GM12878 (cell line): ENCODE measurements at regions not wholly inside any gene's neighbourhood (a gene's known extent, or its start where the extent isn't known, plus 50 kb on each side); places are given as distances from the start of the nearest gene placed in this dataset.

Experiments used
- ATAC-seq: fragments of 200-7000 bp; cut with Tn5 transposase; 3 replicates; pipeline ENCODE4 v1.9.1; 2020; ENCODE audit warnings: mild to moderate bottlenecking, moderate library complexity
- BruUV-seq: library from RNA; stranded (reverse); fragments of 400-500 nt; replicated peaks from 2 replicates; lab custom pipeline; 2021; lab: Mats Ljungman, UMichigan
- CTCF ChIA-PET: fragments of 300-600 bp; sonication (Branson Sonifier 250); formaldehyde crosslinking; extraction: SDS; loops from one replicate; lab custom pipeline; 2021; ENCODE audit warnings: inconsistent platforms; lab: Yijun Ruan, JAX
- POLR2A ChIA-PET: fragments of 350-600 bp; formaldehyde crosslinking; extraction: SDS; loops from one replicate; lab custom pipeline; 2021; ENCODE audit warnings: inconsistent platforms; lab: Charles Lee
- RAD21 ChIA-PET: fragments of 300-600 bp; sonication (Branson Sonifier 250); formaldehyde crosslinking; loops from one replicate; lab custom pipeline; 2023; ENCODE audit warnings: antibody characterized with exemption; ENCODE audit not compliant: unreplicated experiment; lab: Charles Lee
- SMC1A ChIA-PET: fragments of 300-600 bp; sonication (Branson Sonifier 250); formaldehyde crosslinking; loops from one replicate; lab custom pipeline; 2023; ENCODE audit not compliant: unreplicated experiment, uncharacterized antibody; lab: Charles Lee
- DNase-seq: peaks from one replicate; pipeline ENCODE4 v3.0.0-alpha.2; 2011; ENCODE audit warnings: low read depth, low spot score
- FAIRE-seq: peaks from 3 replicates; lab custom pipeline; 2011; peaks lifted over from hg19 to GRCh38; lab: Jason Lieb, UNC
- H2AFZ ChIP-seq: 2 replicates; pipeline ENCODE4 v1.6.0; 2011; ENCODE audit warnings: low read depth, low read length, control low read depth; ENCODE audit not compliant: control insufficient read depth
- H3K27ac ChIP-seq: 2 replicates; pipeline ENCODE4 v1.5.1; 2011; ENCODE audit warnings: control low read depth; ENCODE audit not compliant: control insufficient read depth, insufficient read depth
- H3K27me3 ChIP-seq, 2 experiments: replicated peaks in 1 of 2; 2 replicates each; pipeline versions ENCODE4 v1.6.0 to v1.6.1; 2011; ENCODE audit warnings: low read length in 1 of 2; ENCODE audit not compliant: control insufficient read depth in 2 of 2, insufficient read depth in 2 of 2
- H3K36me3 ChIP-seq, 2 experiments: 2 replicates each; pipeline ENCODE4 v1.5.1; 2011; ENCODE audit warnings: low read length in 1 of 2; ENCODE audit not compliant: control insufficient read depth in 2 of 2, insufficient read depth in 2 of 2
- H3K4me1 ChIP-seq: 2 replicates; pipeline ENCODE4 v1.6.1; 2011; ENCODE audit warnings: mild to moderate bottlenecking, low read length, moderate library complexity, mixed read lengths; ENCODE audit not compliant: control insufficient read depth, insufficient read depth
- H3K4me2 ChIP-seq: 2 replicates; pipeline ENCODE4 v1.6.0; 2011; ENCODE audit warnings: control low read depth; ENCODE audit not compliant: control insufficient read depth, insufficient read depth
- H3K4me3 ChIP-seq: fragments of 200-600 bp; sonication (generic); 2 replicates; pipeline ENCODE4 v1.5.1; 2016
- H3K79me2 ChIP-seq: 2 replicates; pipeline ENCODE4 v1.6.0; 2011; ENCODE audit warnings: low read length; ENCODE audit not compliant: control insufficient read depth, insufficient read depth
- H3K9ac ChIP-seq: 2 replicates; pipeline ENCODE4 v1.8.0; 2011; ENCODE audit warnings: low read length, control low read depth, mixed read lengths; ENCODE audit not compliant: control insufficient read depth, insufficient read depth
- H3K9me3 ChIP-seq: replicated peaks from 3 replicates; pipeline ENCODE4 v1.5.1; 2011; ENCODE audit warnings: mild to moderate bottlenecking, low read length; ENCODE audit not compliant: control insufficient read depth, insufficient read depth
- H4K20me1 ChIP-seq: 2 replicates; pipeline ENCODE4 v1.6.0; 2011; ENCODE audit not compliant: control insufficient read depth, insufficient read depth
- ASH2L ChIP-seq: fragments of 300-600, 200-600 bp; sonication (generic); IDR thresholded peaks from 2 replicates; pipeline ENCODE4 v1.6.1; 2017; ENCODE audit warnings: low read depth, mild to moderate bottlenecking, borderline replicate concordance
- ATF7 ChIP-seq: fragments of 450-650 bp; IDR thresholded peaks from 2 replicates; pipeline ENCODE4 v1.6.1; 2016; ENCODE audit warnings: low read depth, mild to moderate bottlenecking
- CHD4 ChIP-seq: fragments of 200-600 bp; sonication (generic); IDR thresholded peaks from 2 replicates; pipeline ENCODE4 v1.6.1; 2016; ENCODE audit warnings: mild to moderate bottlenecking
- DPF2 ChIP-seq: fragments of 450-650 bp; IDR thresholded peaks from 2 replicates; pipeline ENCODE4 v1.6.1; 2017; ENCODE audit warnings: mild to moderate bottlenecking
- EP300 ChIP-seq, 2 experiments: fragments of 150-350 bp in 1 of 2; IDR thresholded peaks; 2 replicates each; pipeline ENCODE4 v1.6.1; 2011 to 2012; ENCODE audit warnings: low read depth in 2 of 2, low read length in 2 of 2, borderline replicate concordance in 1 of 2, improper control_type of control experiment in 1 of 2, inconsistent platforms in 1 of 2; ENCODE audit not compliant: control insufficient read depth in 1 of 2
- GABPA ChIP-seq: IDR thresholded peaks from 2 replicates; pipeline ENCODE4 v1.6.1; 2014; ENCODE audit warnings: antibody characterized with exemption, low read depth, mild to moderate bottlenecking, inconsistent platforms
- LARP7 ChIP-seq: fragments of 450-650 bp; IDR thresholded peaks from 2 replicates; pipeline ENCODE4 v1.6.1; 2017; ENCODE audit warnings: mild to moderate bottlenecking
- MAX ChIP-seq: IDR thresholded peaks from 2 replicates; pipeline ENCODE4 v1.6.1; 2012; ENCODE audit warnings: low read depth, low read length, improper control_type of control experiment
- MTA2 ChIP-seq: fragments of 450-650 bp; IDR thresholded peaks from 2 replicates; pipeline ENCODE4 v1.6.1; 2016; ENCODE audit warnings: low read depth, mild to moderate bottlenecking, moderate library complexity
- NRF1 ChIP-seq: conservative IDR thresholded peaks from 2 replicates; pipeline ENCODE4 v1.6.1; 2011; ENCODE audit warnings: mild to moderate bottlenecking, low read depth, low read length, improper control_type of control experiment
- PKNOX1 ChIP-seq: fragments of 450-650 bp; IDR thresholded peaks from 2 replicates; pipeline ENCODE4 v1.6.1; 2016; ENCODE audit warnings: mild to moderate bottlenecking
- REST ChIP-seq: IDR thresholded peaks from 2 replicates; pipeline ENCODE4 v1.6.1; 2012; ENCODE audit warnings: mild to moderate bottlenecking, low read depth, low read length
- TCF12 ChIP-seq: IDR thresholded peaks from 2 replicates; pipeline ENCODE4 v1.6.1; 2011; ENCODE audit warnings: low read depth, mild to moderate bottlenecking, low read length
- USF1 ChIP-seq: IDR thresholded peaks from 2 replicates; pipeline ENCODE4 v1.6.1; 2011; ENCODE audit warnings: borderline replicate concordance, low read depth, mild to moderate bottlenecking, moderate library complexity, mixed read lengths, low read length; ENCODE audit not compliant: insufficient read depth; ENCODE audit errors: extremely low read length
- YY1 ChIP-seq: IDR thresholded peaks from 2 replicates; pipeline ENCODE4 v1.6.1; 2011; ENCODE audit warnings: low read depth, mild to moderate bottlenecking, low read length
- ZBTB4 ChIP-seq: fragments of 450-650 bp; formaldehyde crosslinking; IDR thresholded peaks from 2 replicates; pipeline ENCODE4 v1.4.0; 2022; ENCODE audit warnings: mild to moderate bottlenecking, moderate library complexity
- ZSCAN29 ChIP-seq: fragments of 450-650 bp; IDR thresholded peaks from 2 replicates; pipeline ENCODE4 v1.6.1; 2017; ENCODE audit warnings: mild to moderate bottlenecking, moderate library complexity
- WGBS: methylation state at CpG from one replicate; pipeline ENCODE4 v1.1.6; 2016; ENCODE audit warnings: low lambda C conversion rate; ENCODE audit not compliant: insufficient replicate concordance, insufficient coverage; ENCODE audit errors: missing lambda C conversion rate; 5-methylcytosine and 5-hydroxymethylcytosine counted together
- in situ Hi-C: fragments of 300-500 bp; cut with MboI; formaldehyde crosslinking; loops from 9 replicates; pipeline ENCODE4 v1.14.3; 2018; ENCODE audit warnings: mixed read lengths
- intact Hi-C: fragments of 100-400 bp; cut with micrococcal nuclease; formaldehyde crosslinking; loops from one replicate; pipeline ENCODE4 v1.14.2; 2022; ENCODE audit not compliant: unreplicated experiment

GRCh38 chr21:28655471-28655870 is 337.2 kb downstream of the LTN1 start:
- no peaks in the 10 kb centered on the region for H3K4me1 ChIP-seq
- BruUV-seq, result no TSS peak
- H3K79me2 ChIP-seq, result no peaks in the 10 kb centered on the region
- H2AFZ ChIP-seq, result no peak overlapping the region
- no peak overlapping the region for H3K4me3 ChIP-seq
- SMC1A ChIA-PET, result no interaction called here
- ATAC-seq, result no peak
- POLR2A ChIA-PET, result no interaction called here
- no peaks in the 10 kb centered on the region for H3K9me3 ChIP-seq
- H3K4me2 ChIP-seq, result no peak overlapping the region
- H3K27ac ChIP-seq, result no peak overlapping the region
- H3K27me3 ChIP-seq, result no peaks in the 10 kb centered on the region
- in situ Hi-C loops, result no loop called here
- no peaks in the 10 kb centered on the region for H4K20me1 ChIP-seq
- no peak overlapping the region for H3K9ac ChIP-seq
- WGBS, result 0% methylated on average over 1 of the region's 1 CpG
- CTCF ChIA-PET, result no interaction called here
- intact Hi-C loops, result no loop called here
- no peak for FAIRE-seq
- no peak for DNase-seq
- RAD21 ChIA-PET, result no interaction called here
- no peaks in the 10 kb centered on the region for H3K36me3 ChIP-seq
- TF ChIP-seq MTA2, result no peak
- TF ChIP-seq YY1, result no peak
- TF ChIP-seq ATF7, result no peak
- TF ChIP-seq DPF2, result no peak
- no peak for TF ChIP-seq MAX
- TF ChIP-seq NRF1, result no peak
- TF ChIP-seq USF1, result no peak
- no peak for TF ChIP-seq EP300 (IDR thresholded peaks at IDR 0.05; ENCODE audit: borderline replicate concordance in 1 of 2, control insufficient read depth in 1 of 2, low read depth in 2 of 2, low read length in 2 of 2)
- no peak for TF ChIP-seq CHD4
- TF ChIP-seq GABPA, result no peak
- no peak for TF ChIP-seq REST
- no peak for TF ChIP-seq ZBTB4 (CRISPR knock-in tag)
- TF ChIP-seq ZSCAN29, result no peak
- TF ChIP-seq PKNOX1, result no peak
- TF ChIP-seq TCF12, result no peak
- TF ChIP-seq LARP7, result no peak
- no peak for TF ChIP-seq ASH2L
